ENCODE measurements at regions not wholly inside any gene's neighbourhood (a gene's known extent, or its start where the extent isn't known, plus 50 kb on each side); places are given as distances from the start of the nearest gene placed in this dataset.

GRCh38 chr13:72139192-72139591 lies 272.2 kb upstream of the DACH1 start:
- no peak for TF ChIP-seq CTCF (IDR thresholded peaks at IDR 0.05; ENCODE audit: unreplicated experiment)
- DNase-seq (ENCODE audit: unreplicated experiment) = no peak
- BruUV-seq (replicated peaks) = no TSS peak
- Mint-ChIP-seq H3K27me3 (ENCODE audit: insufficient read depth, unreplicated experiment) (no peaks in the 10 kb centered on the region), H3K27ac (ENCODE audit: low read depth, unreplicated experiment) (no peak overlapping the region), H3K4me1 (ENCODE audit: insufficient read depth, unreplicated experiment) (peaks cover 5% of the 10 kb centered on the region), H3K4me3 (ENCODE audit: unreplicated experiment) (no peak overlapping the region), H3K9me3 (ENCODE audit: unreplicated experiment) (no peaks in the 10 kb centered on the region), H3K36me3 (ENCODE audit: insufficient read depth, unreplicated experiment) (no peaks in the 10 kb centered on the region)
- intact Hi-C loops (cut with micrococcal nuclease) = no loop called here
- ChIA-PET CTCF (interaction anchor here (1.3 kb wide), 1 partner anchor 34 kb away, joined by 3 read pairs; no protein-coding TSS in a partner anchor), POLR2A (no interaction called here)

DNA sequence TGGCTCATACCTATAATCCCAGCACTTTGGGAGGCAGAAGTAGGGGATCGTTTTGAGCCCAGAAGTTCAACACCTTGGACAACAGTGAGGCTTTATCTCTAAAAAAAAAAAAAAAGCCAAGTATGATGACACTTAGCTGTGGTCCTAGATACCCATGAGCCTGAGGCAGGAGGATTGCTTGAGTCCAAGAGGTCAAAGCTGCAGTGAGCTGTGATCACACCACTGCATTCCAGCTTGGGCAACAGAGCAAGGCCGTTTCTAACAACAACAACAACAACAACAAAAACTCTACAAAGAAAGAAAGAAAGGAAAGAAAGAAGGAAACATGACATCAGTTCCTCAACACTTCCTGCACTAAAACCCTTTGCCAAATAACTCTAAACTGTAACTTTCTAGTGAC lies 265.1 kb upstream of the DACH1 start:
- H3K4me3 Mint-ChIP-seq (ENCODE audit: unreplicated experiment) = no peak overlapping the region
- H3K27me3 Mint-ChIP-seq (ENCODE audit: insufficient read depth, unreplicated experiment) = no peaks in the 10 kb centered on the region
- CTCF ChIA-PET = no interaction called here
- no peaks in the 10 kb centered on the region for H3K9me3 Mint-ChIP-seq (ENCODE audit: unreplicated experiment)
- H3K36me3 Mint-ChIP-seq (ENCODE audit: insufficient read depth, unreplicated experiment) = no peaks in the 10 kb centered on the region
- intact Hi-C loops (cut with micrococcal nuclease) = no loop called here
- no peak overlapping the region for H3K27ac Mint-ChIP-seq (ENCODE audit: low read depth, unreplicated experiment)
- peaks cover 4% of the 10 kb centered on the region for H3K4me1 Mint-ChIP-seq (ENCODE audit: insufficient read depth, unreplicated experiment)
- no peak for DNase-seq (ENCODE audit: unreplicated experiment)
- POLR2A ChIA-PET = no interaction called here
- BruUV-seq (replicated peaks) = no TSS peak
- no peak for TF ChIP-seq CTCF (IDR thresholded peaks at IDR 0.05; ENCODE audit: unreplicated experiment)

GRCh38 chr13:72129117-72129516 lies 262.1 kb upstream of the DACH1 start:
- peaks cover 8% of the 10 kb centered on the region for H3K4me1 Mint-ChIP-seq (ENCODE audit: insufficient read depth, unreplicated experiment)
- POLR2A ChIA-PET = no interaction called here
- H3K27me3 Mint-ChIP-seq (ENCODE audit: insufficient read depth, unreplicated experiment) = no peaks in the 10 kb centered on the region
- no peaks in the 10 kb centered on the region for H3K9me3 Mint-ChIP-seq (ENCODE audit: unreplicated experiment)
- H3K36me3 Mint-ChIP-seq (ENCODE audit: insufficient read depth, unreplicated experiment) = no peaks in the 10 kb centered on the region
- intact Hi-C loops (cut with micrococcal nuclease) = no loop called here
- no peak for DNase-seq (ENCODE audit: unreplicated experiment)
- H3K4me3 Mint-ChIP-seq (ENCODE audit: unreplicated experiment) = no peak overlapping the region
- no TSS peak for BruUV-seq (replicated peaks)
- no peak for TF ChIP-seq CTCF (IDR thresholded peaks at IDR 0.05; ENCODE audit: unreplicated experiment)
- no peak overlapping the region for H3K27ac Mint-ChIP-seq (ENCODE audit: low read depth, unreplicated experiment)
- CTCF ChIA-PET = no interaction called here

GRCh38 chr13:72127031-72127430 lies 260.0 kb upstream of the DACH1 start:
- ChIA-PET CTCF (interaction anchor here (1.0 kb wide), 1 partner anchor 18 kb away, joined by 3 read pairs; no protein-coding TSS in a partner anchor), POLR2A (no interaction called here)

More at GRCh38 chr13:72127031-72127430, 260.0 kb upstream of the DACH1 start:
- Mint-ChIP-seq H3K9me3 (ENCODE audit: unreplicated experiment) (no peaks in the 10 kb centered on the region), H3K4me1 (ENCODE audit: insufficient read depth, unreplicated experiment) (peaks cover 8% of the 10 kb centered on the region), H3K36me3 (ENCODE audit: insufficient read depth, unreplicated experiment) (no peaks in the 10 kb centered on the region), H3K27ac (ENCODE audit: low read depth, unreplicated experiment) (no peak overlapping the region), H3K4me3 (ENCODE audit: unreplicated experiment) (no peak overlapping the region), H3K27me3 (ENCODE audit: insufficient read depth, unreplicated experiment) (no peaks in the 10 kb centered on the region)
- intact Hi-C loops (cut with micrococcal nuclease) = no loop called here
- DNase-seq (ENCODE audit: unreplicated experiment) = no peak
- BruUV-seq (replicated peaks) = no TSS peak
- TF ChIP-seq CTCF (IDR thresholded peaks at IDR 0.05; ENCODE audit: unreplicated experiment) = no peak

Measured in MCF 10A (cell line).